GM19025 (cell line): ENCODE measurements at regions not wholly inside any gene's neighbourhood (a gene's known extent, or its start where the extent isn't known, plus 50 kb on each side); places are given as distances from the start of the nearest gene placed in this dataset.
A peak's percentile ranks its signal among the peaks of the same experiment; 100 is the strongest.

Source experiments
- ATAC-seq: cut with Tn5 transposase; IDR thresholded peaks from one replicate; pipeline ENCODE4 v1.9.1; 2021; ENCODE audit warnings: mild to moderate bottlenecking, low read depth, moderate library complexity; ENCODE audit not compliant: unreplicated experiment

DNA sequence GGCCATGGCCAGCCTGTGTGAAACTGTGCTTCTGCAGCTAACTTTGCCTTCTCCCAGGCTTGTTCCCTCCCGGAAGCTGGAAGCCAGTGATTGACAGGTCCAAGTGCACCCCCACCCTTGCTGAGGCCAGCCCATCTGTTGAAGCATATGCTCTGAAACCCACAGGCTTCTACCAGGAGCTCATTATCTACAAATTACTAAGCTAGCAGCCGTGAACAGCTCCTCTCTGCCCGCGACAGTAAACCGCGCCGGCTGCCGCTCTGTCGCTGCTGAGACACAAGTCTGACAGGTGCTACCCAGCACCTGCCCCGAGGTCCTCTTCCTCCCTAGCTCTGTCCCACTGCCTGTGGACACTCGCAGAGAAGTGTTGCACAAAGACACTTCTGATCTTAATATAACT lies 490.9 kb downstream of the GADD45G start:
- ATAC-seq, result no peak

DNA sequence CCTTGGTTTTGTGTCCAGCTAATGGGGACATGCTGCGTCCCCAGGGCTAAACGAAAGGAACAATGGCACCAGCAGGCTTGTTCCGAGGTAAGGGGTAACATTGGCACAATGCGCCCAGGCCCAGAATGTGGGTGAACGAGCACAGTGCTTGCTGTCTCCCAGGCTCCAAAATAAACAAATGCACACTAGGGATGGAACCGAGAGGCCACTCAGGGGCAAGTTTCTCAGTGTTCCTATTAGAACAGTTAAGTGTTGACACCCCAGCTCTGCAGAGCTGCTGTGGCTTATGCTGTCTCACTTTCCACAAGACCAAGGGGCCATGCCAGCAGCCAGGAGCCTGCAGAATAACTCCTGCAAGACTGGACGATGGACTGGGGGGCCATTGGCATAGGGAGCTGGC lies 492.4 kb downstream of the GADD45G start:
- ATAC-seq, result no peak

DNA sequence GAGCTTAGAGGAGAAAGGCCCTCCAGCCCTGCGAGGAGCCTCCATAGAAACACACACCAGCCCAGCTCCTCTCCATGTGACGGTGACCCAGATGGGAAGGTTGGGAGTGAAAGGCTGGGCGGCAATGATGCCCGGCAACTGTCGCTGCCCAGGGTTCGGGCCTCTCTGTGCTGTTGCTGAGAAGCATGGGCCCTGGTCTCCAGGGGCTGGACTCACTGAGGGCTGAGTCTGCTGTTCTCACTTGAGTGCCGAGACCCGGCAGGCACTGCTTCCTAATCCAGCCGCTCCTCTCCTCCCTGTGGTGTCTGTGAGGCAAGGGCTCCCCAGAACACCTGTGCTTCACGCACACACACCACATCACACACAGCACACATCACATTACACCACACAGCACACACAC lies 493.6 kb downstream of the GADD45G start:
- no peak for ATAC-seq

DNA sequence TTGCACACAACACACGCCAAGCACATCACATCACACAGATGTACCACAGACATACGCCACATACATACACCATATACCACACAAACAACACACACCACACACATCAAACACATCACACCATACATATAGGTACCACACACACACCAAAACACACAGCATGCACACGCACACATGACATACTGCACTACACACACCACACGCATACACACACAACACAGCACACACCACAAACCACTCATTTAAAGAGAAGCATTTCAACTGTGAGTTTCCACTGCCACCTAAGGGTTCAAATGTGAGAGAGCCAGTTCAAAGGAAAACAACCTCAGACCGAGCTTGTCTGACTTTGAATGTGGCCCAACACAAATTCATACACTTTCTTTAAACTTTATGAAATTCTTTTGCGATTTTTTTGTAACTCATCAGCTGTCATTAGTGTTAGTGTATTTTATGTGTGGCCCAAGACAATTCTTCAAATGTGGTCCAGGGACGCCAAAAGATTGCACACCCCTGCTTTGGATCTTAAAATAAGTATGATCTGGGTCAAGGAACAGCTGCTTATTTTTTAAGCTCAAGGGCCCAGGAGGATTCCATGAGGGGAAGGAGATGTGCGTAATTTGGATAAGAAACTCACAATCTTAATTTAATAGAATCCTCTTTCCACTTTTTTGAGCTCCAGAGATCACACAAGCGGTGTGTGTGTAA lies 494.6 kb downstream of the GADD45G start:
- ATAC-seq, result no peak

GRCh38 chr9:90100014-90100413 lies 495.2 kb downstream of the GADD45G start:
- ATAC-seq, result no peak

- ATAC-seq, result peak; percentile 89
These were observed 497.6 kb downstream of the GADD45G start for GRCh38 chr9:90102292-90102901.

DNA sequence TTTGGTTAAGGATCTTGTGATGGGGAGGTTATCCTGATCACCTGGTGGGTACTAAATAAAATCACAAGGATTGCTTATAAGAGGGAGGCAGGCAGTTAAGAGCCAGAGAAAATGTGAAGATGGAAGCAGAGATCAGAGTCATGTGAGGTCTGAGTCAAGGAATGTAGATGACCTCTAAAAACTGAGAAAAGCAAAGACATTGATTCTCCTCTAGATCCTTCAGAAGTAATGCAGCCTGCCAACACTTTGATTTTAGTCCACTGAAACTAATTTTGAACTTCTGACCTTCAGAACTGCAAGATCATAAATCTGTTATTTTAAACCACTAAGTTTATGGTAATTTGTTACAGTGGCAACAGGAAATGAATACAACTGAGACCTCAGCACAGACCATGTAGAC lies 499.0 kb downstream of the GADD45G start:
- no peak for ATAC-seq

GRCh38 chr9:90105773-90106172 lies 501.0 kb downstream of the GADD45G start:
- ATAC-seq, result no peak

GRCh38 chr9:90107040-90107725 lies 502.4 kb downstream of the GADD45G start:
- ATAC-seq, result no peak

DNA sequence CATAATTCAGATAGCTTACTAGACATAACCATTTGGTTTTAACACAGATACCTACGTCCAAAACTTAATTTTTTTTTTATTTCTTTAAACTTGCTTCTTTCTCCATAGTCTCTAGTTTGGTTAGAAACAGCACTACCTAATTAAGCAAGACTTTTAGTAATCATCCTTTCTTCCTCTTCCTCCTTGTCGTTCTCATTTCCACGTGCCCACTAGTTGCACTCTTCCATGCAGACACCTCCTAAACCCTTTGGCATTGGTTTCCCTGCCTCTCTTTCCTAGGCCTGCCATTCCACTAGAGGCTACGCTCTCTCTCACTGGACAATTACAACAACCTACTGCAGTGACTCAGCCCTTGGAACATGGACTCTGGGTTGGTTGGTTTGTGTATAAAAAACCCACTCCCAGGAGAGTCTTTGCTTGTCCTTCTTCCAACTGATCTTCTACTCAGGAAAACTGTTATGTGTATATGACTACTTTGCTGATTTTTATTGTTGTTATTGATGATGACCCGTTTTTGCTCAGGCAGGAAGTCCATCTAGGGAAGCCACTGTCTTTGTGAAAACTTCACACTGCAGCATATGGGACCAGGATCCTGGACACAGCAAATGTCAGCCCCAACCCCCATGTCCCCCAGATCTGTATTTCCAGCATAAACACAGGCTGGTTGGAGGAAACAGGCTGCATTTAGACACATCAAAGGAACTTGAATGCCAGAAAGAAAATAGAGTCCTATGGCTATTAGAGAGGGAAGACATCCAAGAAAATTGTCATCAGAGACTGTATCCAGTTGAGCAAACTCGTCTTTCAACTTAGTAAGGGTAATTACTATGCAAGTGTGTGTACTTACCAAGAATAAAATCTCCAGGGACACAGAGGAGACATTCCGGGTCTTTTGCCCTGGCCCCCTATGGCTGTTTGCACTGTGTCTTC lies 503.2 kb downstream of the GADD45G start:
- ATAC-seq, result no peak

- ATAC-seq, result no peak
These were observed 508.0 kb downstream of the GADD45G start for GRCh38 chr9:90112788-90113187.

DNA sequence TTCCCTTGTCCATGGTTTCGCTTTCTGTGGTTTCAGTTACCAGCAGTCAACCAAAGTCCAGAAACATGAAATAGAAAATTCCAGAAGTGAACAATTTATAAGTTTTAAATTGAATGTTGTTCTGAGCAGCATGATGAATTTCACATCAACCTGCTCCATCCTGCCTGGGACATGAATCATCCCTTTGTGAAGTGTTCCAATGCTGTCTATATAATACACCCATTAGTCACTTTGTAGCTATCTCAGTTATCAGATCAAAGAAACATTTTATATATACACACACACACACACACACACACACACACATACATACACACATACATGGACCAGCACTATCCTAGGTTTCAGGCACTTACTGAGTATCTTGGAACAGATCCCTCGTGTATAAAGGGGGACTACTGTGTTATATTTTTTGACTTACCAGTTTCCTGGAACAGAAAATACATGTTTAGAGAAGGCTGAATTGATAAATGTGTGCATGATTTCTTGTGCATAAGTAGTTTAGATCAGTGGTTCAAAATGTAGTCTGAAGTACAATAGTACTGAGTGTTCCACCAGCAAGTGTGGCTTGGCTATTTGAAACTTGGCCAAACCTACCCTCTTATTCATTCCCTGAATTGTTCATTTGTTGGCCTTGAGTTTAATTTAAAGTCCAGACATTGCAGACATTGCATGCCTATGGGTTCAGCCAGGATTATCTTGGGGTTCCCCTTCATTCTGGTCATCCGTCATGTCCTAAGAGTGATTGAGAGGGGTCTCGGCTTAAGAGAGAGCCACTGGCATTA lies 510.0 kb downstream of the GADD45G start:
- no peak for ATAC-seq

DNA sequence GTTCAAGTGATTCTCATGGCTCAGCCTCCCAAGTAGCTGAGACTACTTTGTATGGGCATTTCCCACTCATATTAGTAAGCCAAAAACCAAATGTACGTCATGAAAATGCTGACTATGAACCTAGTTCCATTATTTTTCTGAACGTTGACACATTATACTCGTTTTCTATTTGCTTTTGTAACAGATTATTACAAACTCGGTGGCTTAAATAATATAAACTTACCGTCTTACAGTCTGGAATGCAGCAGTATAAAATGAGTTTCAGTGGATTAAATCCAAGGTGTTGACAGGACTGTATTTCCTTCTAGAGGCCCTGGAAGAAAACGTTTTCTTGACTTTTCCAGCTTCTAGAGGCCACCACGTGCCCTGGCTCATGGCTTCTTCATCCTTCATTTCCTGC lies 517.0 kb downstream of the GADD45G start:
- ATAC-seq, result no peak

DNA sequence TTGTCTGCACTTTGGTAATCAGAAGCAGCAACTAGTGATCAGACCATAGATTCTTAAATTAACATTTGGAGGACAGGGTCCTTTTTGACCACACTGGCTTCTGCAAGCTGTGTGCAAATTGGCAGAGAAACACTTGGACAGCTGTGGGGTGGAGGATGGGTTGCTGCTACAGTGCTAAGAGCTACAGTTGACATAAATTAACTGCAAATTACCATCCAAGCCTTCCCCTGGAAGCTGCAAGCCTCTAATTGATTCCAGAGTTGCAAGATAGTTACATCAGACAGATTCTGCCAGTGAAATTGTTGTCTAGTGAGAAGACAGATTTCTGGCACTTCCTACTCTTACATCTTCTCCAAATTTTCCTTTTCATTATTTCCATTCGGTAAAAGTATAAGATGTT lies 517.7 kb downstream of the DIRAS2 start:
- no peak for ATAC-seq

- ATAC-seq, result no peak
These were observed 514.7 kb downstream of the DIRAS2 start for GRCh38 chr9:90127923-90128322.

DNA sequence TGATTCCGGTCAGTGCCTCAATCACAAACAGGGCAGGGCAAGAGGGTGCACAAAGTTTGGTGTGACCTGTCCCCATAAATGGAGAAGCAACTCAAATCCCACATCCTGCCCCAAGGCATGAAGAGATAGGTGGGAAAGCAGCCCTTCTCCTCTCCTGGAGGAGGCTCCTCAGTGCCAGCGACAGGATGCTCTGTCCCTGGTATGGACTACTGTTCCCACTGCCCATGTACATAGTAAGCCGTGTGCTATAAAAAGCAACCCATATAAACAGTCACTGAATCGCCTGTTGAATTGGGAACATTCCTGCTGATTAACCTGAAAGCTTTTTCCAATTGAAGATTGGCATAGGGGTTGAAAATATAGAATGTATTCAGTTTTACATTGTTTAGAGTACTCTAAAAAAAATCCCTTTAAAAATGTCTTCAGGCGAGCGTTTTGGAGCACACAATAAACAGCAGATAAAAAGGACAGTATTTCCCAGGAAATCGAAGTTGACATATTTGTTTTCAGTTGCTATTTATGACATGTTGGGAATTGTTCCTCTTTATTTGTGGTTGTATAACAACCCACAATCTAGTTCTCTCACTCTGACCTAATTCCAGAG lies 513.9 kb downstream of the DIRAS2 start:
- ATAC-seq, result no peak

GRCh38 chr9:90129446-90129845 lies 513.2 kb downstream of the DIRAS2 start:
- no peak for ATAC-seq

- ATAC-seq, result no peak
These were observed 511.1 kb downstream of the DIRAS2 start for GRCh38 chr9:90131568-90131967.

GRCh38 chr9:90132866-90133265 lies 509.8 kb downstream of the DIRAS2 start:
- ATAC-seq, result no peak

- ATAC-seq, result no peak
These were observed 504.8 kb downstream of the DIRAS2 start for GRCh38 chr9:90137801-90138200.
